Stomach smooth muscle (tissue), 2 donors: ENCODE measurements at regions not wholly inside any gene's neighbourhood (a gene's known extent, or its start where the extent isn't known, plus 50 kb on each side); places are given as distances from the start of the nearest gene placed in this dataset.
"Not testable (repeated sequence)": the region's sequence is repeated elsewhere in the genome, so short reads cannot be mapped to it uniquely, and the experiment has no call there.

Source experiments
- H3K27ac ChIP-seq: one replicate; pipeline ENCODE4 v1.7.0; 2013; ENCODE audit warnings: mild to moderate bottlenecking, low read length, inconsistent platforms
- H3K27me3 ChIP-seq, 2 donors: one replicate each; pipeline ENCODE4 v1.7.0; 2013; ENCODE audit warnings: low read length in 2 of 2; ENCODE audit not compliant: insufficient read depth in 2 of 2, control insufficient read depth in 1 of 2
- H3K36me3 ChIP-seq, 2 donors: one replicate each; pipeline ENCODE4 v1.7.0; 2013; ENCODE audit warnings: low read length in 2 of 2; ENCODE audit not compliant: control insufficient read depth in 2 of 2, insufficient read depth in 2 of 2
- H3K4me1 ChIP-seq: one replicate; pipeline ENCODE4 v1.7.0; 2013; ENCODE audit warnings: low read length; ENCODE audit not compliant: control insufficient read depth, insufficient read depth
- H3K4me3 ChIP-seq, 2 donors: one replicate each; pipeline ENCODE4 v1.7.0; 2013; ENCODE audit warnings: low read length in 2 of 2
- H3K9ac ChIP-seq, 2 donors: one replicate each; pipeline ENCODE4 v1.7.0; 2013; ENCODE audit warnings: low read length in 2 of 2, mild to moderate bottlenecking in 1 of 2
- H3K9me3 ChIP-seq, 2 donors: one replicate each; pipeline ENCODE4 v1.7.0; 2013; ENCODE audit warnings: low read length in 2 of 2; ENCODE audit not compliant: control insufficient read depth in 2 of 2
- donor health status: healthy.
- donor health status: Pancreatic carcinoma.

GRCh38 chr5:91499943-91500531 is 116.9 kb upstream of the ARRDC3 start:
- Histone ChIP-seq H3K36me3 (no peaks in the 10 kb centered on the region), H3K4me1 (no peaks in the 10 kb centered on the region), H3K9ac (no peak overlapping the region), H3K27me3 (no peaks in the 10 kb centered on the region), H3K27ac (no peak overlapping the region), H3K9me3 (no peaks in the 10 kb centered on the region), H3K4me3 (no peak overlapping the region)

GRCh38 chr5:91495699-91496098 is 112.6 kb upstream of the ARRDC3 start:
- Histone ChIP-seq H3K36me3 (no peaks in the 10 kb centered on the region), H3K4me1 (no peaks in the 10 kb centered on the region), H3K4me3 (no peak overlapping the region), H3K27ac (no peak overlapping the region), H3K9ac (no peak overlapping the region), H3K9me3 (no peaks in the 10 kb centered on the region), H3K27me3 (no peaks in the 10 kb centered on the region)

- H3K9me3 ChIP-seq: no peaks in the 10 kb centered on the region
- no peak overlapping the region for H3K27ac ChIP-seq
- H3K36me3 ChIP-seq: no peaks in the 10 kb centered on the region
- no peak overlapping the region for H3K9ac ChIP-seq
- no peaks in the 10 kb centered on the region for H3K4me1 ChIP-seq
- no peaks in the 10 kb centered on the region for H3K27me3 ChIP-seq
- H3K4me3 ChIP-seq: no peak overlapping the region
These were observed 111.4 kb upstream of the ARRDC3 start for GRCh38 chr5:91494447-91494996.

GRCh38 chr5:91493086-91493485 is 110.0 kb upstream of the ARRDC3 start:
- H3K27ac ChIP-seq: no peak overlapping the region
- H3K27me3 ChIP-seq: no peaks in the 10 kb centered on the region
- H3K9ac ChIP-seq: no peak overlapping the region
- no peaks in the 10 kb centered on the region for H3K4me1 ChIP-seq
- no peaks in the 10 kb centered on the region for H3K36me3 ChIP-seq
- no peak overlapping the region for H3K4me3 ChIP-seq
- no peaks in the 10 kb centered on the region for H3K9me3 ChIP-seq

- H3K4me3 ChIP-seq: no peak overlapping the region
- no peak overlapping the region for H3K9ac ChIP-seq
These were observed 108.1 kb upstream of the ARRDC3 start for GRCh38 chr5:91491229-91491628.

GRCh38 chr5:91490316-91490715 is 107.2 kb upstream of the ARRDC3 start:
- H3K36me3 ChIP-seq: no peaks in the 10 kb centered on the region
- H3K27ac ChIP-seq: no peak overlapping the region
- H3K4me3 ChIP-seq: no peak overlapping the region
- no peaks in the 10 kb centered on the region for H3K4me1 ChIP-seq
- H3K9me3 ChIP-seq: peaks cover 0 to 2% of the 10 kb centered on the region in 2 donors
- H3K27me3 ChIP-seq: no peaks in the 10 kb centered on the region
- no peak overlapping the region for H3K9ac ChIP-seq

More at GRCh38 chr5:91491229-91491628, 108.1 kb upstream of the ARRDC3 start:
- H3K36me3 ChIP-seq: no peaks in the 10 kb centered on the region
- H3K9me3 ChIP-seq: peaks cover 0 to 2% of the 10 kb centered on the region in 2 donors
- H3K27me3 ChIP-seq: no peaks in the 10 kb centered on the region
- H3K4me1 ChIP-seq: no peaks in the 10 kb centered on the region
- H3K27ac ChIP-seq: no peak overlapping the region

- no peak overlapping the region for H3K4me3 ChIP-seq
- H3K9ac ChIP-seq: no peak overlapping the region
- H3K4me1 ChIP-seq: no peaks in the 10 kb centered on the region
- H3K36me3 ChIP-seq: no peaks in the 10 kb centered on the region
- peaks cover 0 to 2% of the 10 kb centered on the region in 2 donors for H3K9me3 ChIP-seq
- no peak overlapping the region for H3K27ac ChIP-seq
- no peaks in the 10 kb centered on the region for H3K27me3 ChIP-seq
These were observed 104.3 kb upstream of the ARRDC3 start for GRCh38 chr5:91487420-91487819.

GRCh38 chr5:91486638-91487037 is 103.5 kb upstream of the ARRDC3 start:
- Histone ChIP-seq H3K4me3 (no peak overlapping the region), H3K9ac (no peak overlapping the region), H3K36me3 (no peaks in the 10 kb centered on the region), H3K27me3 (no peaks in the 10 kb centered on the region), H3K27ac (no peak overlapping the region), H3K4me1 (no peaks in the 10 kb centered on the region), H3K9me3 (peaks cover 0 to 2% of the 10 kb centered on the region in 2 donors)

GRCh38 chr5:91484662-91485061 is 101.5 kb upstream of the ARRDC3 start:
- Histone ChIP-seq H3K27me3 (no peaks in the 10 kb centered on the region), H3K36me3 (no peaks in the 10 kb centered on the region), H3K9me3 (peaks cover 0 to 2% of the 10 kb centered on the region in 2 donors), H3K4me1 (no peaks in the 10 kb centered on the region), H3K4me3 (no peak overlapping the region), H3K27ac (no peak overlapping the region), H3K9ac (no peak overlapping the region)

GRCh38 chr5:91479376-91479775 is 96.3 kb upstream of the ARRDC3 start:
- not testable (repeated sequence) for H3K27me3 ChIP-seq, H3K4me1 ChIP-seq, H3K9me3 ChIP-seq, H3K9ac ChIP-seq, H3K4me3 ChIP-seq, H3K27ac ChIP-seq, H3K36me3 ChIP-seq

GRCh38 chr5:91478096-91478495 is 95.0 kb upstream of the ARRDC3 start:
- Histone ChIP-seq H3K36me3 (no peaks in the 10 kb centered on the region), H3K9me3 (no peaks in the 10 kb centered on the region), H3K27ac (no peak overlapping the region), H3K4me3 (no peak overlapping the region), H3K9ac (no peak overlapping the region), H3K27me3 (no peaks in the 10 kb centered on the region), H3K4me1 (no peaks in the 10 kb centered on the region)
